A549 (cell line): ENCODE measurements at regions not wholly inside any gene's neighbourhood (a gene's known extent, or its start where the extent isn't known, plus 50 kb on each side); places are given as distances from the start of the nearest gene placed in this dataset.
"Not testable (repeated sequence)": the region's sequence is repeated elsewhere in the genome, so short reads cannot be mapped to it uniquely, and the experiment has no call there.

ENCODE experiments used
- ATAC-seq, 2 experiments: fragments of 200-7000 bp in 1 of 2; fragments of >200 bp in 1 of 2; cut with Nextera tagmentation in 1 of 2; cut with Tn5 transposase in 1 of 2; 3 replicates each; pipeline versions ENCODE4 v1.8.0 to v1.9.1; 2018 to 2020; ENCODE audit warnings: mild to moderate bottlenecking in 1 of 2, moderate library complexity in 1 of 2
- CTCF ChIA-PET: fragments of 300-600 bp; sonication (Branson Sonifier 250); formaldehyde crosslinking; extraction: SDS; loops from one replicate; lab custom pipeline; 2021; ENCODE audit warnings: antibody characterized with exemption, inconsistent platforms; lab: Yijun Ruan, JAX
- POLR2A ChIA-PET: fragments of 350-600 bp; formaldehyde crosslinking; extraction: SDS; loops from one replicate; lab custom pipeline; 2021; ENCODE audit warnings: antibody characterized with exemption, inconsistent platforms; lab: Yijun Ruan, JAX
- DNase-seq, 2 experiments: peaks; one replicate each; pipeline versions ENCODE4 v3.0.0 to v3.0.0-alpha.2; 2011 to 2016; ENCODE audit warnings: low read depth in 1 of 2, low spot score in 1 of 2
- FAIRE-seq: peaks from 2 replicates; lab custom pipeline; 2011; peaks lifted over from hg19 to GRCh38; lab: Jason Lieb, UNC
- H3K27ac ChIP-seq, 2 experiments: fragments of >200 bp; sonication (Bioruptor Twin); formaldehyde crosslinking; 3 replicates each; pipeline ENCODE4 v1.5.1; 2016 to 2017
- H3K4me1 ChIP-seq: fragments of >200 bp; sonication (Bioruptor Twin); formaldehyde crosslinking; 3 replicates; pipeline ENCODE4 v1.6.1; 2016
- H3K4me2 ChIP-seq: fragments of >200 bp; sonication (Bioruptor Twin); formaldehyde crosslinking; 3 replicates; pipeline ENCODE4 v1.6.1; 2016
- H3K4me3 ChIP-seq: fragments of >200 bp; sonication (Bioruptor Twin); formaldehyde crosslinking; 3 replicates; pipeline ENCODE4 v1.5.1; 2016
- H3K9me3 ChIP-seq: fragments of >200 bp; sonication (Bioruptor Twin); formaldehyde crosslinking; 3 replicates; pipeline ENCODE4 v1.6.1; 2016
- EHF ChIP-seq: fragments of 250-450 bp; sonication (Bioruptor Pico); IDR thresholded peaks from 2 replicates; pipeline ENCODE4 v1.5.0; 2020; ENCODE audit warnings: mild to moderate bottlenecking
- FOSB ChIP-seq: fragments of 250-450 bp; sonication (Bioruptor Pico); IDR thresholded peaks from 2 replicates; pipeline ENCODE4 v1.5.0; 2020; ENCODE audit warnings: mild to moderate bottlenecking, moderate library complexity
- FOSL2 ChIP-seq, 2 experiments: fragments of 450-650 bp in 1 of 2; fragments of >200 bp in 1 of 2; sonication (Bioruptor Twin) in 1 of 2; formaldehyde crosslinking; IDR thresholded peaks; 2 replicates each; pipeline versions ENCODE4 v1.5.0 to v1.6.1; 2016 to 2020; ENCODE audit warnings: mild to moderate bottlenecking in 1 of 2, moderate library complexity in 1 of 2
- HEYL ChIP-seq: fragments of 250-450 bp; sonication (Bioruptor Pico); IDR thresholded peaks from 2 replicates; pipeline ENCODE4 v1.8.0; 2021; ENCODE audit warnings: mild to moderate bottlenecking, moderate library complexity
- HOXA7 ChIP-seq: fragments of 250-450 bp; sonication (Bioruptor Pico); IDR thresholded peaks from 2 replicates; pipeline ENCODE4 v1.5.0; 2020; ENCODE audit warnings: mild to moderate bottlenecking, moderate library complexity
- JUNB ChIP-seq: fragments of >200 bp; sonication (Bioruptor Twin); formaldehyde crosslinking; IDR thresholded peaks from 2 replicates; pipeline ENCODE4 v1.6.1; 2016
- KDM5A ChIP-seq: fragments of 200-600 bp; sonication (generic); IDR thresholded peaks from 2 replicates; pipeline ENCODE4 v1.6.1; 2016; ENCODE audit warnings: antibody characterized with exemption, mild to moderate bottlenecking
- MAFK ChIP-seq: fragments of 450-650 bp; IDR thresholded peaks from 2 replicates; pipeline ENCODE4 v1.6.1; 2014; ENCODE audit not compliant: partially characterized antibody
- MAZ ChIP-seq: fragments of 150-350 bp; IDR thresholded peaks from 2 replicates; pipeline ENCODE4 v1.6.1; 2014; ENCODE audit warnings: antibody characterized with exemption, low read depth, low read length, borderline replicate concordance
- MYC ChIP-seq: IDR thresholded peaks from 2 replicates; pipeline ENCODE4 v1.6.1; 2012; ENCODE audit warnings: mild to moderate bottlenecking, inconsistent platforms, low read length, improper control_type of control experiment, borderline replicate concordance
- NFE2L2 ChIP-seq: fragments of 150-350 bp; conservative IDR thresholded peaks from 2 replicates; pipeline ENCODE4 v1.6.1; 2014; ENCODE audit warnings: low read length
- NR3C1 ChIP-seq: fragments of >200 bp; sonication (Bioruptor Twin); formaldehyde crosslinking; IDR thresholded peaks from 3 replicates; pipeline ENCODE4 v1.6.1; 2017
- POLR2AphosphoS2 ChIP-seq: conservative IDR thresholded peaks from 2 replicates; pipeline ENCODE4 v1.6.1; 2012; ENCODE audit warnings: low read length, improper control_type of control experiment, inconsistent platforms
- RARB ChIP-seq: fragments of 250-450 bp; sonication (Bioruptor Pico); IDR thresholded peaks from 2 replicates; pipeline ENCODE4 v1.8.0; 2021; ENCODE audit warnings: mild to moderate bottlenecking, moderate library complexity
- SREBF2 ChIP-seq: fragments of 450-650 bp; IDR thresholded peaks from 2 replicates; pipeline ENCODE4 v1.6.1; 2014; ENCODE audit warnings: mild to moderate bottlenecking, moderate library complexity
- TP53 ChIP-seq: fragments of 250-450 bp; sonication (Bioruptor Pico); IDR thresholded peaks from 2 replicates; pipeline ENCODE4 v1.5.0; 2021; ENCODE audit warnings: mild to moderate bottlenecking, moderate library complexity
- ZC3H11A ChIP-seq: fragments of 450-650 bp; IDR thresholded peaks from 2 replicates; pipeline ENCODE4 v1.6.1; 2014; ENCODE audit warnings: antibody characterized with exemption, mild to moderate bottlenecking
- ZFP36 ChIP-seq: fragments of 450-650 bp; IDR thresholded peaks from 2 replicates; pipeline ENCODE4 v1.6.1; 2014; ENCODE audit warnings: borderline replicate concordance; ENCODE audit not compliant: partially characterized antibody
- ZNF302 ChIP-seq: fragments of 250-450 bp; sonication (Bioruptor Pico); IDR thresholded peaks from 2 replicates; pipeline ENCODE4 v1.9.0; 2021; ENCODE audit warnings: inconsistent platforms, mild to moderate bottlenecking, moderate library complexity
- WGBS: methylation state at CpG from one replicate; pipeline ENCODE4 v1.1.6; 2017; ENCODE audit errors: missing lambda C conversion rate; 5-methylcytosine and 5-hydroxymethylcytosine counted together
- TF ChIP-seq, protein P1 (sequence below): fragments of >200 bp; sonication (Bioruptor Twin); formaldehyde crosslinking; IDR thresholded peaks from 2 replicates; pipeline ENCODE4 v1.6.1; 2016
- TF ChIP-seq, protein P2 (sequence below): IDR thresholded peaks from 2 replicates; pipeline ENCODE4 v1.6.1; 2012
- TF ChIP-seq, protein P3 (sequence below): IDR thresholded peaks from 2 replicates; pipeline ENCODE4 v1.6.1; 2012
- TF ChIP-seq, protein P4 (sequence below): IDR thresholded peaks from 2 replicates; pipeline ENCODE4 v1.6.1; 2012; ENCODE audit warnings: low read depth, borderline replicate concordance
- TF ChIP-seq, protein P5 (sequence below): fragments of 450-650 bp; IDR thresholded peaks from 2 replicates; pipeline ENCODE4 v1.6.1; 2014; ENCODE audit warnings: antibody characterized with exemption

DNA sequence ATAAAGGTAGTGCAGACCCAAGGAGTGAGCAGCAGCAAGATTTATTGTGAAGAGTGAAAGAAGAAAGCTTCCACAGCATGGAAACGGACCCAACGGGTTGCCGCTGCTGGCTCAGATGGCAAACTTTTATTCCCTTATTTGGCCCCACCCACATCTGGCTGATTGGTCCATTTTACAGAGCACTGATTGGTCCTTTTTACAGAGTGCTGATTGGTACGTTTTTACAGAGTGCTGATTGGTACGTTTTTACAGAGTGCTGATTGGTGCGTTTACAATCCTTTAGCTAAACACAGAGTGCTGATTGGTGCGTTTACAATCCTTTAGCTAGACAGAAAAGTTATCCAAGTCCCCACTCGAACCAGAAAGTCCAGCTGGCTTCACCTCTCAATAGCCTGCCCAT is 72.9 kb upstream of the RGPD4 start:
- peak; percentile 44 for TF ChIP-seq MAFK
- H3K4me1 ChIP-seq, CTCF ChIA-PET, POLR2A ChIA-PET, FAIRE-seq, DNase-seq, ATAC-seq, H3K4me2 ChIP-seq, H3K4me3 ChIP-seq, H3K27ac ChIP-seq, H3K9me3 ChIP-seq: not testable (repeated sequence)
- WGBS: 47% methylated on average over 8 of the region's 8 CpGs

DNA sequence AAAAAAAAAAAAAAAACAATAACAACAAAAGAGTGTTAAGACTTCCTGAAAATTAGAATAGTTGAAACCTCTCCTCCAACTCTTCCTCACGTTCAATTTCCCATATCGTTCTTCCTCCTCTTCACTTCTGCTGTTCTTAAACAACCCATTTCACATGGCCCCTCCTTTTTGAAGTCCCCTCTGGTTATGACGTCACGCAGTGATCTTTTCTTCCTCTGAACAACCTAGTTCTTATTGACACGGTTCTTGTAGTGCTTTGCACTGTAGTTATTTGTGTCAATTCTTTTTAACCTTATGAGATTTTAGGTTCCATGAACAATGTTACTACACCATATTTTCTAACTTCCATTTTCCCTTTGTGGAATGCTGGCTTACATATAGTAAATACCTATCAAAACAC is 69.5 kb upstream of the RGPD4 start:
- H3K27ac ChIP-seq: no peak overlapping the region
- no peak overlapping the region for H3K4me2 ChIP-seq
- CTCF ChIA-PET: no interaction called here
- ATAC-seq: no peak
- DNase-seq: no peak
- FAIRE-seq: no peak
- WGBS: 47% methylated on average over 5 of the region's 5 CpGs
- no peaks in the 10 kb centered on the region for H3K9me3 ChIP-seq
- POLR2A ChIA-PET: no interaction called here
- H3K4me3 ChIP-seq: no peak overlapping the region
- no peaks in the 10 kb centered on the region for H3K4me1 ChIP-seq
- TF ChIP-seq POLR2AphosphoS2 (no peak), ZFP36 (no peak), NR3C1 (no peak)
- TF ChIP-seq, all 56 proteins: peak for 0

DNA sequence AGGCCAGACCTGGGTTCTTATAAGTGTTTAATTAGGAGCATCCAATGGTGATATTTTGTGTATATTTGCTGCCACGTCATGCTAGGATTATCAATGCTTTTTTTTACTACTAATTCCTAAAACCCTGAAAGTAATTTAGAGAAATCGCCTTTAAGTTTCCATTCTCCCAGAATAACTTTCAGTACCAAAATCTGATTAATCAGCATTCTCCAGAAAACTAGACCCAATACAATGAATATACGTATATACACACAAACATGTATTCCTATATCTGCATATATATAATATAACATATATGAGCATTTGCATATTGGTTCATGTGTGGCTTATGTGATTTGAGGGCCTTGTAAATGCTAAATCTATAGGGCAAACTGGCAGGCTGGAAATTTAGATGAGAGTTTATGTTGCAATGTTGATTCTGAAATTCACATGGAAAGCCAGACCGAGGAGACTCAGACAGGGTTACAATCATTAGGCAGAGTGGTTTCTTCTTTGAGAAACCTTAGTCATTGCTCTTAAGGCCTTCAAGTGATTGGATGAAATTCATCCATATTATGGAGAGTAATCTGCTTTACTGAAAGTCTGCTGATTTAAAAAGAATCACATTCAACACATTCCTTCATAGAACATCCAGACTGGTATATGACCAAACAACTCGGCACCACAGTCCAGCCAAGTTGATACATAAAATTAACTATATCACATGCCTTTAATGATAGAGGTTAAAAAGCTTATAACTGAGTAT is 65.9 kb upstream of the RGPD4 start:
- ATAC-seq (no peak), DNase-seq (no peak), FAIRE-seq (no peak)
- peak; percentile 44 for TF ChIP-seq MAFK
- TF ChIP-seq, protein P1, sequence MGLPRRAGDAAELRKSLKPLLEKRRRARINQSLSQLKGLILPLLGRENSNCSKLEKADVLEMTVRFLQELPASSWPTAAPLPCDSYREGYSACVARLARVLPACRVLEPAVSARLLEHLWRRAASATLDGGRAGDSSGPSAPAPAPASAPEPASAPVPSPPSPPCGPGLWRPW: no peak
- TF ChIP-seq, protein P2, sequence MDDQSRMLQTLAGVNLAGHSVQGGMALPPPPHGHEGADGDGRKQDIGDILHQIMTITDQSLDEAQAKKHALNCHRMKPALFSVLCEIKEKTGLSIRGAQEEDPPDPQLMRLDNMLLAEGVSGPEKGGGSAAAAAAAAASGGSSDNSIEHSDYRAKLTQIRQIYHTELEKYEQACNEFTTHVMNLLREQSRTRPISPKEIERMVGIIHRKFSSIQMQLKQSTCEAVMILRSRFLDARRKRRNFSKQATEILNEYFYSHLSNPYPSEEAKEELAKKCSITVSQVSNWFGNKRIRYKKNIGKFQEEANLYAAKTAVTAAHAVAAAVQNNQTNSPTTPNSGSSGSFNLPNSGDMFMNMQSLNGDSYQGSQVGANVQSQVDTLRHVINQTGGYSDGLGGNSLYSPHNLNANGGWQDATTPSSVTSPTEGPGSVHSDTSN: no peak
- TF ChIP-seq NFE2L2: no peak
- 62% methylated on average over 5 of the region's 5 CpGs for WGBS
- Histone ChIP-seq H3K9me3 (no peaks in the 10 kb centered on the region; the same call in 1 of the 3 replicates), H3K4me2 (no peak overlapping the region), H3K27ac (no peak overlapping the region), H3K4me3 (no peak overlapping the region), H3K4me1 (no peaks in the 10 kb centered on the region)
- ChIA-PET POLR2A (no interaction called here), CTCF (interaction anchor here (1.3 kb wide), 1 partner anchor 11 kb away, joined by 3 read pairs; no protein-coding TSS in a partner anchor)

DNA sequence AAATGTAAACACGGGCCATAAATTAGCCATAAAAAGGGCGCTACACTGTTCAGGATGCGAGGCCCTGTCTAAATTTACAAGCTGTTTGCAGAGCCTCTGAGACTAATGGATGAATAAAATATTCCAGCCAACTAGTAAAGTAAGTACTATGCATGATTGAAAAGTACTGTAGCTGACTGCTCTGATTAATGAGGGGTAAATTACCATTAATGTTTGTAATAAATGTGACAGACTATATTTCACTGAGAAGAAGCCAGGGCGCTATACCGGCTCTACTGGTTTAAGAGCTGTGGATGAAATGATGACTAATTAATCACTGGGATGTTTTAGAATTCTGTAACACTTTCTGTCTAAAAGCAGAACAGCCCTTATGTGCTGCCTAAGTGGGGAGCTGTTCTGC is 54.3 kb upstream of the RGPD4 start:
- ATAC-seq (no peak), FAIRE-seq (no peak), DNase-seq (no peak)
- 73% methylated on average over 5 of the region's 5 CpGs for WGBS
- H3K4me3 ChIP-seq: no peak overlapping the region
- ChIA-PET CTCF (no interaction called here), POLR2A (no interaction called here)
- H3K9me3 ChIP-seq: no peaks in the 10 kb centered on the region
- H3K4me2 ChIP-seq: no peak overlapping the region
- no peaks in the 10 kb centered on the region for H3K4me1 ChIP-seq
- TF ChIP-seq, protein P1: no peak
- TF ChIP-seq JUNB: no peak
- TF ChIP-seq, protein P3, sequence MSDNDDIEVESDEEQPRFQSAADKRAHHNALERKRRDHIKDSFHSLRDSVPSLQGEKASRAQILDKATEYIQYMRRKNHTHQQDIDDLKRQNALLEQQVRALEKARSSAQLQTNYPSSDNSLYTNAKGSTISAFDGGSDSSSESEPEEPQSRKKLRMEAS: no peak
- no peak for TF ChIP-seq RARB (CRISPR knock-in tag)
- no peak for TF ChIP-seq HEYL (CRISPR knock-in tag)
- TF ChIP-seq SREBF2: no peak
- no peak for TF ChIP-seq NFE2L2
- no peak for TF ChIP-seq KDM5A
- TF ChIP-seq MAZ: no peak
- TF ChIP-seq ZNF302 (CRISPR knock-in tag): no peak
- no peak for TF ChIP-seq ZC3H11A
- TF ChIP-seq, protein P2: no peak
- no peak for TF ChIP-seq EHF (CRISPR knock-in tag)
- TF ChIP-seq HOXA7 (CRISPR knock-in tag): no peak
- TF ChIP-seq, protein P4, sequence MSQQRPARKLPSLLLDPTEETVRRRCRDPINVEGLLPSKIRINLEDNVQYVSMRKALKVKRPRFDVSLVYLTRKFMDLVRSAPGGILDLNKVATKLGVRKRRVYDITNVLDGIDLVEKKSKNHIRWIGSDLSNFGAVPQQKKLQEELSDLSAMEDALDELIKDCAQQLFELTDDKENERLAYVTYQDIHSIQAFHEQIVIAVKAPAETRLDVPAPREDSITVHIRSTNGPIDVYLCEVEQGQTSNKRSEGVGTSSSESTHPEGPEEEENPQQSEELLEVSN: no peak
- no peak for TF ChIP-seq TP53 (CRISPR knock-in tag)
- TF ChIP-seq FOSB (CRISPR knock-in tag): no peak
- no peak for TF ChIP-seq MYC
- TF ChIP-seq, protein P5, sequence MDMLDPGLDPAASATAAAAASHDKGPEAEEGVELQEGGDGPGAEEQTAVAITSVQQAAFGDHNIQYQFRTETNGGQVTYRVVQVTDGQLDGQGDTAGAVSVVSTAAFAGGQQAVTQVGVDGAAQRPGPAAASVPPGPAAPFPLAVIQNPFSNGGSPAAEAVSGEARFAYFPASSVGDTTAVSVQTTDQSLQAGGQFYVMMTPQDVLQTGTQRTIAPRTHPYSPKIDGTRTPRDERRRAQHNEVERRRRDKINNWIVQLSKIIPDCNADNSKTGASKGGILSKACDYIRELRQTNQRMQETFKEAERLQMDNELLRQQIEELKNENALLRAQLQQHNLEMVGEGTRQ: no peak
- TF ChIP-seq FOSL2 (IDR thresholded peaks at IDR 0.05): no peak
- no peak for TF ChIP-seq FOSL2 (CRISPR knock-in tag; IDR thresholded peaks at IDR 0.05)
- no peak overlapping the region for H3K27ac ChIP-seq
